IMR-90 (cell line): ENCODE measurements at regions not wholly inside any gene's neighbourhood (a gene's known extent, or its start where the extent isn't known, plus 50 kb on each side); places are given as distances from the start of the nearest gene placed in this dataset.

ENCODE experiments used
- ATAC-seq: fragments of 200-7000 bp; cut with Tn5 transposase; 2 replicates; pipeline ENCODE4 v1.9.1; 2020; ENCODE audit warnings: low read depth, mild to moderate bottlenecking, moderate library complexity
- BruUV-seq: library from RNA; stranded (reverse); fragments of 400-500 nt; replicated peaks from 2 replicates; lab custom pipeline; 2021; lab: Mats Ljungman, UMichigan
- CTCF ChIA-PET: fragments of 300-600 bp; formaldehyde crosslinking; extraction: SDS; loops from one replicate; lab custom pipeline; 2021; ENCODE audit warnings: antibody characterized with exemption; lab: Yijun Ruan, JAX
- POLR2A ChIA-PET: fragments of 300-600 bp; sonication (Branson Sonifier 250); formaldehyde crosslinking; loops from one replicate; lab custom pipeline; 2022; ENCODE audit warnings: antibody characterized with exemption; ENCODE audit not compliant: unreplicated experiment; lab: Charles Lee
- DNase-seq: peaks from one replicate; pipeline ENCODE4 v3.0.0; 2013
- H2AFZ ChIP-seq: replicated peaks from 2 replicates; pipeline ENCODE3; 2013; ENCODE audit warnings: low read length, mild to moderate bottlenecking; ENCODE audit not compliant: poor library complexity
- H2AK5ac ChIP-seq: 2 replicates; pipeline ENCODE4 v1.6.1; 2013; ENCODE audit warnings: low read depth, low read length, inconsistent platforms
- H2AK9ac ChIP-seq: replicated peaks from 2 replicates; pipeline ENCODE3; 2013; ENCODE audit warnings: mild to moderate bottlenecking, low read depth, low read length, moderate library complexity; ENCODE audit not compliant: poor library complexity
- H2BK120ac ChIP-seq: 2 replicates; pipeline ENCODE4 v1.6.1; 2013; ENCODE audit warnings: low read depth, low read length, inconsistent platforms
- H2BK15ac ChIP-seq: 3 replicates; pipeline ENCODE4 v1.6.1; 2013; ENCODE audit warnings: low read depth, low read length, inconsistent platforms
- H2BK20ac ChIP-seq: 2 replicates; pipeline ENCODE4 v1.6.1; 2013; ENCODE audit warnings: low read depth, mild to moderate bottlenecking, inconsistent platforms, low read length, moderate library complexity
- H2BK5ac ChIP-seq: 2 replicates; pipeline ENCODE4 v1.6.1; 2013; ENCODE audit warnings: mild to moderate bottlenecking, low read depth, low read length, inconsistent platforms; ENCODE audit not compliant: poor library complexity, severe bottlenecking
- H3K14ac ChIP-seq: replicated peaks from 2 replicates; pipeline ENCODE4 v1.6.1; 2013; ENCODE audit warnings: low read depth, low read length, inconsistent platforms
- H3K18ac ChIP-seq: 2 replicates; pipeline ENCODE4 v1.6.1; 2013; ENCODE audit warnings: low read depth, low read length, control low read depth
- H3K23ac ChIP-seq: 2 replicates; pipeline ENCODE4 v1.6.1; 2013; ENCODE audit warnings: low read depth, low read length, inconsistent platforms
- H3K27ac ChIP-seq: 2 replicates; pipeline ENCODE4 v1.5.1; 2013; ENCODE audit warnings: mild to moderate bottlenecking, control low read depth, low read length; ENCODE audit not compliant: insufficient read depth
- H3K27me3 ChIP-seq: 2 replicates; pipeline ENCODE4 v1.6.1; 2013; ENCODE audit warnings: low read length; ENCODE audit not compliant: control insufficient read depth, insufficient read depth
- H3K36me3 ChIP-seq: 2 replicates; pipeline ENCODE4 v1.6.1; 2013; ENCODE audit warnings: low read length, mixed read lengths; ENCODE audit not compliant: control insufficient read depth, insufficient read depth
- H3K4ac ChIP-seq: 2 replicates; pipeline ENCODE4 v1.6.1; 2013; ENCODE audit warnings: low read depth, low read length, inconsistent platforms
- H3K4me1 ChIP-seq: 2 replicates; pipeline ENCODE4 v1.6.1; 2013; ENCODE audit warnings: low read length, mixed read lengths; ENCODE audit not compliant: control insufficient read depth, insufficient read depth
- H3K4me2 ChIP-seq: 2 replicates; pipeline ENCODE4 v1.6.1; 2013; ENCODE audit warnings: low read depth, mild to moderate bottlenecking, control low read depth, low read length, moderate library complexity
- H3K4me3 ChIP-seq: 2 replicates; pipeline ENCODE4 v1.5.1; 2013; ENCODE audit warnings: low read depth, mild to moderate bottlenecking, control low read depth, low read length, moderate library complexity; ENCODE audit not compliant: insufficient read depth
- H3K56ac ChIP-seq: 2 replicates; pipeline ENCODE4 v1.6.1; 2013; ENCODE audit warnings: low read length, inconsistent platforms; ENCODE audit not compliant: insufficient read depth; ENCODE audit errors: extremely low read depth
- H3K79me1 ChIP-seq, 2 experiments: 2 replicates each; pipeline ENCODE4 v1.6.1; 2013; ENCODE audit warnings: low read length in 2 of 2, inconsistent platforms in 1 of 2, low read depth in 1 of 2
- H3K9ac ChIP-seq: 2 replicates; pipeline ENCODE4 v1.6.1; 2013; ENCODE audit warnings: low read depth, low read length, control low read depth
- H3K9me1 ChIP-seq: 2 replicates; pipeline ENCODE4 v1.6.1; 2013; ENCODE audit warnings: low read length, inconsistent platforms; ENCODE audit not compliant: insufficient read depth
- H3K9me3 ChIP-seq: 2 replicates; pipeline ENCODE4 v1.6.1; 2013; ENCODE audit warnings: low read length; ENCODE audit not compliant: control insufficient read depth, insufficient read depth
- H4K20me1 ChIP-seq: 2 replicates; pipeline ENCODE4 v1.6.1; 2013; ENCODE audit warnings: low read length, inconsistent platforms; ENCODE audit not compliant: insufficient read depth
- H4K5ac ChIP-seq: 2 replicates; pipeline ENCODE4 v1.6.1; 2013; ENCODE audit warnings: mild to moderate bottlenecking, low read depth, low read length, control low read depth
- H4K8ac ChIP-seq, 2 experiments: 2 replicates each; pipeline ENCODE4 v1.6.1; 2013; ENCODE audit warnings: low read depth in 2 of 2, low read length in 2 of 2, control low read depth in 1 of 2, inconsistent platforms in 1 of 2
- H4K91ac ChIP-seq: 2 replicates; pipeline ENCODE4 v1.6.1; 2013; ENCODE audit warnings: low read depth, low read length, inconsistent platforms; ENCODE audit not compliant: insufficient read depth
- CHD1 ChIP-seq: IDR thresholded peaks from 2 replicates; pipeline ENCODE4 v1.6.1; 2012; ENCODE audit warnings: low read depth, low read length, improper control_type of control experiment
- CTCF ChIP-seq: conservative IDR thresholded peaks from 2 replicates; pipeline ENCODE4 v1.5.1; 2012; ENCODE audit warnings: mild to moderate bottlenecking, low read depth, low read length, improper control_type of control experiment
- MAFK ChIP-seq: IDR thresholded peaks from 2 replicates; pipeline ENCODE4 v1.6.1; 2012; ENCODE audit warnings: low read depth, low read length, improper control_type of control experiment
- WGBS, 2 experiments: methylation state at CpG; one replicate each; pipeline versions ENCODE4 v1.1.5 to v1.1.7; 2013; ENCODE audit warnings: missing lambda C conversion rate in 2 of 2; ENCODE audit not compliant: insufficient read length in 1 of 2; ENCODE audit errors: extremely low coverage in 2 of 2; 5-methylcytosine and 5-hydroxymethylcytosine counted together
- dilution Hi-C: fragments of 300-500 bp; cut with HindIII; formaldehyde crosslinking; loops from one replicate; pipeline ENCODE4 v1.14.3; 2018; ENCODE audit warnings: low sequenced_read_pairs; ENCODE audit not compliant: unreplicated experiment
- in situ Hi-C: fragments of 300-500 bp; cut with MboI; formaldehyde crosslinking; loops from 3 replicates; pipeline ENCODE4 v1.14.3; 2019; ENCODE audit warnings: low sequenced_read_pairs, inconsistent platforms, mixed read lengths
- intact Hi-C: fragments of 100-400 bp; cut with micrococcal nuclease; formaldehyde crosslinking; loops from 2 replicates; pipeline ENCODE4 v1.10.0; 2022

GRCh38 chr3:152760024-152760563, 74.8 kb upstream of the P2RY1 start:
- no TSS peak for BruUV-seq
- Histone ChIP-seq H2BK20ac (no peak overlapping the region), H3K36me3 (no peaks in the 10 kb centered on the region), H2AFZ (no peak overlapping the region), H3K4me2 (no peak overlapping the region), H4K8ac (no peak overlapping the region), H3K9ac (no peak overlapping the region), H2AK5ac (no peak overlapping the region), H3K79me1 (no peaks in the 10 kb centered on the region), H3K4me1 (no peaks in the 10 kb centered on the region), H2BK5ac (no peak overlapping the region), H3K9me1 (no peaks in the 10 kb centered on the region), H3K4me3 (no peak overlapping the region), H3K27ac (no peak overlapping the region), H2BK15ac (no peak overlapping the region), H3K56ac (no peak overlapping the region), H4K91ac (no peak overlapping the region), H3K23ac (no peak overlapping the region), H3K18ac (no peak overlapping the region), H2BK120ac (no peak overlapping the region), H3K9me3 (no peaks in the 10 kb centered on the region), H3K4ac (no peak overlapping the region), H3K14ac (no peak overlapping the region), H4K20me1 (no peaks in the 10 kb centered on the region), H4K5ac (no peak overlapping the region), H2AK9ac (no peak overlapping the region), H3K27me3 (no peaks in the 10 kb centered on the region)
- TF ChIP-seq MAFK (no peak), CTCF (no peak), CHD1 (no peak)
- no peak for ATAC-seq
- ChIA-PET POLR2A (no interaction called here), CTCF (no interaction called here)
- no peak for DNase-seq
- intact Hi-C loops = no loop called here
- in situ Hi-C loops = no loop called here
- no CpG with 5 or more reads among the region's 4 CpGs for WGBS, 2 experiments
- dilution Hi-C loops = no loop called here
